Left ventricle myocardium inferior (tissue), 1 donor: ENCODE measurements at regions not wholly inside any gene's neighbourhood (a gene's known extent, or its start where the extent isn't known, plus 50 kb on each side); places are given as distances from the start of the nearest gene placed in this dataset.

Experiments
- DNase-seq: peaks from one replicate; pipeline ENCODE4 v3.0.0-alpha.2; 2020
- H3K27ac ChIP-seq: fragments of 200-600 bp; replicated peaks from 2 replicates; pipeline ENCODE4 v1.8.0; 2021
- H3K27me3 ChIP-seq: fragments of 200-600 bp; 2 replicates; pipeline ENCODE4 v1.8.0; 2021; ENCODE audit warnings: low read depth
- H3K36me3 ChIP-seq: fragments of 200-600 bp; 2 replicates; pipeline ENCODE4 v1.8.0; 2021
- H3K4me1 ChIP-seq: fragments of 200-600 bp; 2 replicates; pipeline ENCODE4 v1.8.0; 2021
- H3K4me3 ChIP-seq: fragments of 200-600 bp; 2 replicates; pipeline ENCODE4 v1.8.0; 2021; ENCODE audit warnings: mild to moderate bottlenecking, moderate library complexity
- H3K9me3 ChIP-seq: fragments of 200-600 bp; replicated peaks from 2 replicates; pipeline ENCODE4 v1.8.0; 2021
- CTCF ChIP-seq: fragments of 200-600 bp; IDR thresholded peaks from 2 replicates; pipeline ENCODE4 v1.8.0; 2021; ENCODE audit warnings: antibody characterized with exemption, mild to moderate bottlenecking, borderline replicate concordance
- intact Hi-C: fragments of 100-400 bp; cut with micrococcal nuclease; formaldehyde crosslinking; loops from one replicate; pipeline ENCODE4 v1.11.0; 2022
- donor health status: DM: no; HTN: yes; CAD: no; lungs with severe emphysema.

- DNase-seq, result no peak
- H3K4me3 ChIP-seq, result no peak overlapping the region
- H3K27me3 ChIP-seq, result peaks cover 28% of the 10 kb centered on the region
- no peaks in the 10 kb centered on the region for H3K9me3 ChIP-seq
- no peaks in the 10 kb centered on the region for H3K4me1 ChIP-seq
- H3K27ac ChIP-seq, result no peak overlapping the region
- intact Hi-C loops, result no loop called here
- no peak for TF ChIP-seq CTCF
- no peaks in the 10 kb centered on the region for H3K36me3 ChIP-seq
Measured at GRCh38 chr2:176415937-176416499, 146.8 kb downstream of the MTX2 start.

GRCh38 chr2:176418768-176419167, 149.5 kb downstream of the MTX2 start:
- Histone ChIP-seq H3K36me3 (no peaks in the 10 kb centered on the region), H3K27ac (no peak overlapping the region), H3K4me1 (no peaks in the 10 kb centered on the region), H3K4me3 (no peak overlapping the region), H3K9me3 (no peaks in the 10 kb centered on the region), H3K27me3 (peaks cover 19% of the 10 kb centered on the region)
- intact Hi-C loops, result no loop called here
- no peak for TF ChIP-seq CTCF
- no peak for DNase-seq

- Histone ChIP-seq H3K4me1 (no peaks in the 10 kb centered on the region), H3K27me3 (peaks cover 24% of the 10 kb centered on the region), H3K36me3 (no peaks in the 10 kb centered on the region), H3K4me3 (no peak overlapping the region), H3K27ac (no peak overlapping the region), H3K9me3 (no peaks in the 10 kb centered on the region)
- intact Hi-C loops, result no loop called here
- TF ChIP-seq CTCF, result no peak
- no peak for DNase-seq
Measured at GRCh38 chr2:176419591-176420071, 150.4 kb downstream of the MTX2 start.

- H3K4me1 ChIP-seq, result no peaks in the 10 kb centered on the region
- intact Hi-C loops, result no loop called here
- no peaks in the 10 kb centered on the region for H3K36me3 ChIP-seq
- peaks cover 15% of the 10 kb centered on the region for H3K27me3 ChIP-seq
- no peak overlapping the region for H3K27ac ChIP-seq
- H3K9me3 ChIP-seq, result no peaks in the 10 kb centered on the region
- DNase-seq, result no peak
- no peak for TF ChIP-seq CTCF
- no peak overlapping the region for H3K4me3 ChIP-seq
Measured at GRCh38 chr2:176421297-176422050, 152.2 kb downstream of the MTX2 start.

GRCh38 chr2:176423819-176424218, 154.6 kb downstream of the MTX2 start:
- Histone ChIP-seq H3K4me1 (no peaks in the 10 kb centered on the region), H3K4me3 (no peak overlapping the region), H3K36me3 (no peaks in the 10 kb centered on the region), H3K27me3 (peaks cover 9% of the 10 kb centered on the region), H3K27ac (no peak overlapping the region), H3K9me3 (no peaks in the 10 kb centered on the region)
- TF ChIP-seq CTCF, result no peak
- intact Hi-C loops, result no loop called here
- DNase-seq, result no peak
